K562 (cell line): ENCODE measurements at regions not wholly inside any gene's neighbourhood (a gene's known extent, or its start where the extent isn't known, plus 50 kb on each side); places are given as distances from the start of the nearest gene placed in this dataset.

ENCODE experiments used
- ATAC-seq: fragments of 200-7000 bp; cut with Tn5 transposase; 3 replicates; pipeline ENCODE4 v1.9.1; 2020; ENCODE audit warnings: moderate library complexity
- BruUV-seq: library from RNA; stranded (reverse); fragments of 400-500 nt; replicated peaks from 2 replicates; lab custom pipeline; 2021; lab: Mats Ljungman, UMichigan
- CTCF ChIA-PET: fragments of 300-600 bp; formaldehyde crosslinking; extraction: SDS; loops from one replicate; lab custom pipeline; 2021; ENCODE audit warnings: low intra/inter-chr PET ratio; lab: Yijun Ruan, JAX
- POLR2A ChIA-PET: fragments of 300-600, 350-650 bp; sonication (Branson Sonifier 250); formaldehyde crosslinking; extraction: SDS; loops from one replicate; lab custom pipeline; 2021; ENCODE audit warnings: antibody characterized with exemption, inconsistent platforms; lab: Yijun Ruan, JAX
- DNase-seq, 4 experiments: peaks; one replicate each; pipeline versions ENCODE4 v3.0.0 to v3.0.0-alpha.2; 2011 to 2018; ENCODE audit warnings: low spot score in 3 of 4, mixed read lengths in 3 of 4; ENCODE audit errors: extremely low read depth in 1 of 4
- FAIRE-seq: peaks from 2 replicates; lab custom pipeline; 2011; peaks lifted over from hg19 to GRCh38; lab: Jason Lieb, UNC
- H2AFZ ChIP-seq: 2 replicates; pipeline ENCODE4 v1.6.0; 2011; ENCODE audit warnings: low read depth, low read length, control low read depth, inconsistent platforms
- H3K27ac ChIP-seq: fragments of 200-600 bp; 3 replicates; pipeline ENCODE4 v1.8.0; 2011; ENCODE audit warnings: low read depth, mild to moderate bottlenecking, control low read depth, inconsistent platforms, low read length, moderate library complexity, mixed read lengths; ENCODE audit errors: extremely low read depth
- H3K27me3 ChIP-seq, 2 experiments: fragments of 300-600 bp in 1 of 2; 2 replicates in 1 of 2; 3 replicates in 1 of 2; pipeline versions ENCODE4 v1.6.0 to v1.8.0; 2011; ENCODE audit warnings: inconsistent platforms in 2 of 2, low read length in 2 of 2, mild to moderate bottlenecking in 1 of 2, mixed read lengths in 1 of 2, moderate library complexity in 1 of 2; ENCODE audit not compliant: control insufficient read depth in 2 of 2, insufficient read depth in 2 of 2
- H3K36me3 ChIP-seq: fragments of 300-600 bp; 3 replicates; pipeline ENCODE4 v1.8.0; 2011; ENCODE audit warnings: mild to moderate bottlenecking, low read length, inconsistent platforms; ENCODE audit not compliant: control insufficient read depth, insufficient read depth
- H3K4me1 ChIP-seq, 2 experiments: fragments of 200-600 bp in 1 of 2; replicated peaks in 1 of 2; 2 replicates in 1 of 2; 3 replicates in 1 of 2; pipeline versions ENCODE4 v1.5.1 to v1.8.0; 2011; ENCODE audit warnings: inconsistent platforms in 2 of 2, low read length in 2 of 2, mild to moderate bottlenecking in 1 of 2, mixed read lengths in 1 of 2, moderate library complexity in 1 of 2; ENCODE audit not compliant: control insufficient read depth in 2 of 2, insufficient read depth in 2 of 2
- H3K4me2 ChIP-seq: 2 replicates; pipeline ENCODE4 v1.6.1; 2011; ENCODE audit warnings: low read length, control low read depth, inconsistent platforms, mixed read lengths; ENCODE audit not compliant: insufficient read depth
- H3K4me3 ChIP-seq: fragments of 200-600 bp; sonication (generic), shearing (Covaris generic); 2 replicates; pipeline ENCODE4 v1.5.1; 2016; ENCODE audit warnings: control low read depth, inconsistent platforms
- H3K79me2 ChIP-seq: fragments of 200-600 bp; 3 replicates; pipeline ENCODE4 v1.8.0; 2011; ENCODE audit warnings: low read length, inconsistent platforms; ENCODE audit not compliant: control insufficient read depth, insufficient read depth
- H3K9ac ChIP-seq, 2 experiments: 2 replicates each; pipeline versions ENCODE4 v1.6.0 to v1.6.1; 2011; ENCODE audit warnings: low read depth in 2 of 2, low read length in 2 of 2, control low read depth in 1 of 2, inconsistent platforms in 1 of 2, mild to moderate bottlenecking in 1 of 2, mixed read lengths in 1 of 2; ENCODE audit not compliant: insufficient read depth in 1 of 2
- H3K9me1 ChIP-seq: one replicate; pipeline ENCODE4 v1.6.0; 2011; ENCODE audit warnings: inconsistent platforms, mild to moderate bottlenecking, low read length, moderate library complexity; ENCODE audit not compliant: control insufficient read depth, insufficient read depth
- H3K9me3 ChIP-seq: replicated peaks from 2 replicates; pipeline ENCODE4 v1.5.1; 2011; ENCODE audit warnings: low read depth, low read length, inconsistent platforms; ENCODE audit not compliant: control insufficient read depth, insufficient read depth
- H4K20me1 ChIP-seq: replicated peaks from 2 replicates; pipeline ENCODE4 v1.6.1; 2011; ENCODE audit warnings: low read length, inconsistent platforms, mixed read lengths; ENCODE audit not compliant: control insufficient read depth, insufficient read depth
- E2F1 ChIP-seq: sonication (generic); formaldehyde crosslinking; IDR thresholded peaks from 2 replicates; pipeline ENCODE4 v1.8.1; 2023; ENCODE audit warnings: mild to moderate bottlenecking, missing genetic modification reagents, moderate library complexity
- ETS2 ChIP-seq: IDR thresholded peaks from 2 replicates; pipeline ENCODE4 v1.6.1; 2016; ENCODE audit warnings: borderline replicate concordance, missing genetic modification characterization, mild to moderate bottlenecking, moderate library complexity, missing compliant biosample characterization; ENCODE audit not compliant: poor library complexity, severe bottlenecking
- IFI16 ChIP-seq: fragments of 250-450 bp; sonication (Bioruptor Pico); IDR thresholded peaks from 2 replicates; pipeline ENCODE4 v2.1.2; 2022; ENCODE audit warnings: mild to moderate bottlenecking, inconsistent platforms
- LCOR ChIP-seq: sonication (generic); formaldehyde crosslinking; IDR thresholded peaks from 2 replicates; pipeline ENCODE4 v1.8.0; 2022; ENCODE audit warnings: mild to moderate bottlenecking, missing genetic modification reagents
- NFE2 ChIP-seq: IDR thresholded peaks from 2 replicates; pipeline ENCODE4 v1.6.1; 2014; ENCODE audit warnings: antibody characterized with exemption, low read depth
- NRF1 ChIP-seq, 2 experiments: fragments of 450-650 bp; IDR thresholded peaks in 1 of 2; conservative IDR thresholded peaks in 1 of 2; 2 replicates each; pipeline ENCODE4 v1.6.1; 2014; ENCODE audit warnings: mild to moderate bottlenecking in 2 of 2
- PHB ChIP-seq: fragments of 250-450 bp; sonication (Bioruptor Pico); IDR thresholded peaks from 2 replicates; pipeline ENCODE4 v1.5.0; 2021
- SOX6 ChIP-seq: fragments of 450-650 bp; IDR thresholded peaks from 2 replicates; pipeline ENCODE4 v1.6.1; 2014; ENCODE audit warnings: mild to moderate bottlenecking
- TAF9B ChIP-seq: fragments of 450-650 bp; IDR thresholded peaks from 2 replicates; pipeline ENCODE4 v1.6.1; 2018; ENCODE audit warnings: mild to moderate bottlenecking; ENCODE audit not compliant: partially characterized antibody
- TRIM24 ChIP-seq, 2 experiments: fragments of 450-650 bp; IDR thresholded peaks; 2 replicates each; pipeline ENCODE4 v1.6.1; 2016
- ZBTB2 ChIP-seq: fragments of 450-650 bp; IDR thresholded peaks from 2 replicates; pipeline ENCODE4 v1.6.1; 2016; ENCODE audit warnings: antibody characterized with exemption
- ZC3H4 ChIP-seq: sonication (generic); formaldehyde crosslinking; IDR thresholded peaks from 2 replicates; pipeline ENCODE4 v1.9.0; 2021; ENCODE audit warnings: missing genetic modification reagents, borderline replicate concordance
- WGBS: fragments of 100-300 bp; shearing (Covaris generic); methylation state at CpG from one replicate; pipeline ENCODE4 v1.1.6; 2016; ENCODE audit warnings: low coverage, mixed read lengths; ENCODE audit not compliant: insufficient coverage; ENCODE audit errors: missing lambda C conversion rate; 5-methylcytosine and 5-hydroxymethylcytosine counted together
- in situ Hi-C: fragments of 300-500 bp; cut with MboI; formaldehyde crosslinking; loops from 4 replicates; pipeline ENCODE4 v1.15.0; 2018; ENCODE audit warnings: inconsistent platforms, mixed read lengths
- intact Hi-C: fragments of 100-400 bp; cut with micrococcal nuclease; formaldehyde crosslinking; loops from 2 replicates; pipeline ENCODE4 v1.14.2; 2022

GRCh38 chr2:167400546-167400945, 512.3 kb downstream of the XIRP2 start:
- H3K27ac ChIP-seq = no peak overlapping the region
- no peaks in the 10 kb centered on the region for H4K20me1 ChIP-seq
- TF ChIP-seq SOX6 (no peak), ZC3H4 (CRISPR knock-in tag) (no peak), PHB (CRISPR knock-in tag) (no peak), NRF1 (conservative IDR thresholded peaks at IDR 0.05 in 1 of 2, IDR thresholded peaks at IDR 0.05 in 1 of 2) (no peak), ZBTB2 (no peak), IFI16 (CRISPR knock-in tag) (no peak), TRIM24 (IDR thresholded peaks at IDR 0.05) (no peak), ETS2 (tag) (no peak), NFE2 (no peak), E2F1 (CRISPR knock-in tag) (no peak), LCOR (no peak), TAF9B (no peak)
- ChIA-PET CTCF (no interaction called here), POLR2A (no interaction called here)
- H3K79me2 ChIP-seq = no peaks in the 10 kb centered on the region
- H3K27me3 ChIP-seq = no peaks in the 10 kb centered on the region
- WGBS = 2% methylated on average over 2 of the region's 2 CpGs
- H3K4me1 ChIP-seq = no peaks in the 10 kb centered on the region
- intact Hi-C loops (no loop called here), in situ Hi-C loops (no loop called here)
- H3K4me3 ChIP-seq = no peak overlapping the region
- ATAC-seq (no peak), DNase-seq (no peak), FAIRE-seq (no peak)
- H3K9me1 ChIP-seq = no peaks in the 10 kb centered on the region
- H2AFZ ChIP-seq = no peak overlapping the region
- no TSS peak for BruUV-seq
- H3K9me3 ChIP-seq = no peaks in the 10 kb centered on the region
- no peak overlapping the region for H3K4me2 ChIP-seq
- H3K9ac ChIP-seq = no peak overlapping the region
- H3K36me3 ChIP-seq = no peaks in the 10 kb centered on the region
